ENCODE measurements at regions not wholly inside any gene's neighbourhood (a gene's known extent, or its start where the extent isn't known, plus 50 kb on each side); places are given as distances from the start of the nearest gene placed in this dataset.
"Not testable (repeated sequence)": the region's sequence is repeated elsewhere in the genome, so short reads cannot be mapped to it uniquely, and the experiment has no call there.

GRCh38 chr1:146774988-146775387, 163.1 kb upstream of the NBPF12 start:
- H3K36me3 Mint-ChIP-seq (ENCODE audit: unreplicated experiment); H3K27ac Mint-ChIP-seq (ENCODE audit: unreplicated experiment); H3K4me1 Mint-ChIP-seq (ENCODE audit: low read depth, unreplicated experiment); H3K9me3 Mint-ChIP-seq (ENCODE audit: unreplicated experiment); H3K27me3 Mint-ChIP-seq (ENCODE audit: unreplicated experiment); H3K4me3 Mint-ChIP-seq (ENCODE audit: unreplicated experiment); DNase-seq: not testable (repeated sequence)

- not testable (repeated sequence) for H3K4me1 Mint-ChIP-seq (ENCODE audit: low read depth, unreplicated experiment); DNase-seq; H3K4me3 Mint-ChIP-seq (ENCODE audit: unreplicated experiment); H3K9me3 Mint-ChIP-seq (ENCODE audit: unreplicated experiment); H3K36me3 Mint-ChIP-seq (ENCODE audit: unreplicated experiment); H3K27me3 Mint-ChIP-seq (ENCODE audit: unreplicated experiment); H3K27ac Mint-ChIP-seq (ENCODE audit: unreplicated experiment)
Observed at GRCh38 chr1:146774271-146774670, 163.9 kb upstream of the NBPF12 start.

- not testable (repeated sequence) for DNase-seq; H3K36me3 Mint-ChIP-seq (ENCODE audit: unreplicated experiment); H3K4me1 Mint-ChIP-seq (ENCODE audit: low read depth, unreplicated experiment); H3K27me3 Mint-ChIP-seq (ENCODE audit: unreplicated experiment); H3K9me3 Mint-ChIP-seq (ENCODE audit: unreplicated experiment); H3K27ac Mint-ChIP-seq (ENCODE audit: unreplicated experiment); H3K4me3 Mint-ChIP-seq (ENCODE audit: unreplicated experiment)
Observed at GRCh38 chr1:146771409-146771808, 166.7 kb upstream of the NBPF12 start.

- not testable (repeated sequence) for H3K27me3 Mint-ChIP-seq (ENCODE audit: unreplicated experiment); H3K4me1 Mint-ChIP-seq (ENCODE audit: low read depth, unreplicated experiment); H3K27ac Mint-ChIP-seq (ENCODE audit: unreplicated experiment); H3K36me3 Mint-ChIP-seq (ENCODE audit: unreplicated experiment); H3K9me3 Mint-ChIP-seq (ENCODE audit: unreplicated experiment); H3K4me3 Mint-ChIP-seq (ENCODE audit: unreplicated experiment); DNase-seq
Observed at GRCh38 chr1:146770998-146771397, 167.1 kb upstream of the NBPF12 start.

- H3K27me3 Mint-ChIP-seq (ENCODE audit: unreplicated experiment); H3K4me1 Mint-ChIP-seq (ENCODE audit: low read depth, unreplicated experiment); H3K9me3 Mint-ChIP-seq (ENCODE audit: unreplicated experiment); H3K4me3 Mint-ChIP-seq (ENCODE audit: unreplicated experiment); DNase-seq; H3K36me3 Mint-ChIP-seq (ENCODE audit: unreplicated experiment); H3K27ac Mint-ChIP-seq (ENCODE audit: unreplicated experiment): not testable (repeated sequence)
Observed at GRCh38 chr1:146763234-146763633, 174.9 kb upstream of the NBPF12 start.

- H3K27me3 Mint-ChIP-seq (ENCODE audit: unreplicated experiment); H3K9me3 Mint-ChIP-seq (ENCODE audit: unreplicated experiment); H3K4me1 Mint-ChIP-seq (ENCODE audit: low read depth, unreplicated experiment); H3K36me3 Mint-ChIP-seq (ENCODE audit: unreplicated experiment); DNase-seq; H3K27ac Mint-ChIP-seq (ENCODE audit: unreplicated experiment); H3K4me3 Mint-ChIP-seq (ENCODE audit: unreplicated experiment): not testable (repeated sequence)
Observed at GRCh38 chr1:146756858-146757257, 181.3 kb upstream of the NBPF12 start.

GRCh38 chr1:146748686-146749085, 189.4 kb upstream of the NBPF12 start:
- not testable (repeated sequence) for H3K4me1 Mint-ChIP-seq (ENCODE audit: low read depth, unreplicated experiment); H3K36me3 Mint-ChIP-seq (ENCODE audit: unreplicated experiment); H3K4me3 Mint-ChIP-seq (ENCODE audit: unreplicated experiment); H3K27ac Mint-ChIP-seq (ENCODE audit: unreplicated experiment); H3K27me3 Mint-ChIP-seq (ENCODE audit: unreplicated experiment); H3K9me3 Mint-ChIP-seq (ENCODE audit: unreplicated experiment); DNase-seq

- not testable (repeated sequence) for H3K36me3 Mint-ChIP-seq (ENCODE audit: unreplicated experiment); H3K27me3 Mint-ChIP-seq (ENCODE audit: unreplicated experiment); H3K9me3 Mint-ChIP-seq (ENCODE audit: unreplicated experiment); H3K4me3 Mint-ChIP-seq (ENCODE audit: unreplicated experiment); DNase-seq; H3K27ac Mint-ChIP-seq (ENCODE audit: unreplicated experiment); H3K4me1 Mint-ChIP-seq (ENCODE audit: low read depth, unreplicated experiment)
Observed at GRCh38 chr1:146731981-146732680, 206.0 kb upstream of the NBPF12 start.

GRCh38 chr1:146729642-146730344, 208.3 kb upstream of the NBPF12 start:
- not testable (repeated sequence) for H3K9me3 Mint-ChIP-seq (ENCODE audit: unreplicated experiment); H3K36me3 Mint-ChIP-seq (ENCODE audit: unreplicated experiment); H3K4me1 Mint-ChIP-seq (ENCODE audit: low read depth, unreplicated experiment); H3K4me3 Mint-ChIP-seq (ENCODE audit: unreplicated experiment); DNase-seq; H3K27ac Mint-ChIP-seq (ENCODE audit: unreplicated experiment); H3K27me3 Mint-ChIP-seq (ENCODE audit: unreplicated experiment)

GRCh38 chr1:146715054-146715453, 223.1 kb upstream of the NBPF12 start:
- H3K36me3 Mint-ChIP-seq (ENCODE audit: unreplicated experiment); H3K9me3 Mint-ChIP-seq (ENCODE audit: unreplicated experiment); H3K4me1 Mint-ChIP-seq (ENCODE audit: low read depth, unreplicated experiment); H3K4me3 Mint-ChIP-seq (ENCODE audit: unreplicated experiment); DNase-seq; H3K27me3 Mint-ChIP-seq (ENCODE audit: unreplicated experiment); H3K27ac Mint-ChIP-seq (ENCODE audit: unreplicated experiment): not testable (repeated sequence)

GRCh38 chr1:146710838-146711521, 227.1 kb upstream of the NBPF12 start:
- not testable (repeated sequence) for H3K4me3 Mint-ChIP-seq (ENCODE audit: unreplicated experiment); DNase-seq; H3K4me1 Mint-ChIP-seq (ENCODE audit: low read depth, unreplicated experiment); H3K27ac Mint-ChIP-seq (ENCODE audit: unreplicated experiment); H3K9me3 Mint-ChIP-seq (ENCODE audit: unreplicated experiment); H3K27me3 Mint-ChIP-seq (ENCODE audit: unreplicated experiment); H3K36me3 Mint-ChIP-seq (ENCODE audit: unreplicated experiment)

- not testable (repeated sequence) for H3K9me3 Mint-ChIP-seq (ENCODE audit: unreplicated experiment); H3K27ac Mint-ChIP-seq (ENCODE audit: unreplicated experiment); H3K36me3 Mint-ChIP-seq (ENCODE audit: unreplicated experiment)
Observed at GRCh38 chr1:146709302-146709701, 228.8 kb upstream of the NBPF12 start.

More at GRCh38 chr1:146709302-146709701, 228.8 kb upstream of the NBPF12 start:
- H3K4me1 Mint-ChIP-seq (ENCODE audit: low read depth, unreplicated experiment); H3K27me3 Mint-ChIP-seq (ENCODE audit: unreplicated experiment); H3K4me3 Mint-ChIP-seq (ENCODE audit: unreplicated experiment); DNase-seq: not testable (repeated sequence)

Measured in glutamatergic neuron (in vitro differentiated cells).